ENCODE measurements at regions not wholly inside any gene's neighbourhood (a gene's known extent, or its start where the extent isn't known, plus 50 kb on each side); places are given as distances from the start of the nearest gene placed in this dataset.

- TF ChIP-seq CTCF (IDR thresholded peaks at IDR 0.05; ENCODE audit: control extremely low read depth, extremely low read depth, low read depth, missing control alignments) = no peak
- POLR2A ChIA-PET = no interaction called here
- CTCF ChIA-PET = no interaction called here
- DNase-seq (ENCODE audit: extremely low spot score) = no peak
These were observed 1480.7 kb upstream of the WWC1 start for GRCh38 chr5:166810721-166811120.

- TF ChIP-seq CTCF (IDR thresholded peaks at IDR 0.05; ENCODE audit: control extremely low read depth, extremely low read depth, low read depth, missing control alignments) = no peak
- CTCF ChIA-PET = no interaction called here
- POLR2A ChIA-PET = no interaction called here
These were observed 1468.1 kb upstream of the WWC1 start for GRCh38 chr5:166823360-166823759.

GRCh38 chr5:166834246-166834645, 1457.2 kb upstream of the WWC1 start:
- CTCF ChIA-PET = no interaction called here
- DNase-seq (ENCODE audit: extremely low spot score) = no peak
- POLR2A ChIA-PET = no interaction called here
- TF ChIP-seq CTCF (IDR thresholded peaks at IDR 0.05; ENCODE audit: control extremely low read depth, extremely low read depth, low read depth, missing control alignments) = no peak

More at GRCh38 chr5:166823360-166823759, 1468.1 kb upstream of the WWC1 start:
- no peak for DNase-seq (ENCODE audit: extremely low spot score)

GRCh38 chr5:166845044-166845443, 1446.4 kb upstream of the WWC1 start:
- DNase-seq (ENCODE audit: extremely low spot score) = no peak
- TF ChIP-seq CTCF (IDR thresholded peaks at IDR 0.05; ENCODE audit: control extremely low read depth, extremely low read depth, low read depth, missing control alignments) = no peak
- ChIA-PET CTCF (no interaction called here), POLR2A (no interaction called here)

GRCh38 chr5:166856791-166857190, 1434.7 kb upstream of the WWC1 start:
- TF ChIP-seq CTCF (IDR thresholded peaks at IDR 0.05; ENCODE audit: control extremely low read depth, extremely low read depth, low read depth, missing control alignments) = no peak
- ChIA-PET POLR2A (no interaction called here), CTCF (no interaction called here)
- DNase-seq (ENCODE audit: extremely low spot score) = no peak

GRCh38 chr5:166860426-166860825, 1431.0 kb upstream of the WWC1 start:
- ChIA-PET POLR2A (no interaction called here), CTCF (no interaction called here)
- no peak for TF ChIP-seq CTCF (IDR thresholded peaks at IDR 0.05; ENCODE audit: control extremely low read depth, extremely low read depth, low read depth, missing control alignments)
- no peak for DNase-seq (ENCODE audit: extremely low spot score)

GRCh38 chr5:166862581-166862980, 1428.9 kb upstream of the WWC1 start:
- no peak for TF ChIP-seq CTCF (IDR thresholded peaks at IDR 0.05; ENCODE audit: control extremely low read depth, extremely low read depth, low read depth, missing control alignments)
- ChIA-PET CTCF (interaction anchor here (1.4 kb wide), 1 partner anchor 14 kb away, joined by 3 read pairs; no protein-coding TSS in a partner anchor), POLR2A (no interaction called here)
- no peak for DNase-seq (ENCODE audit: extremely low spot score)

All from GM10248 (cell line).